ENCODE measurements at regions not wholly inside any gene's neighbourhood (a gene's known extent, or its start where the extent isn't known, plus 50 kb on each side); places are given as distances from the start of the nearest gene placed in this dataset.

DNA sequence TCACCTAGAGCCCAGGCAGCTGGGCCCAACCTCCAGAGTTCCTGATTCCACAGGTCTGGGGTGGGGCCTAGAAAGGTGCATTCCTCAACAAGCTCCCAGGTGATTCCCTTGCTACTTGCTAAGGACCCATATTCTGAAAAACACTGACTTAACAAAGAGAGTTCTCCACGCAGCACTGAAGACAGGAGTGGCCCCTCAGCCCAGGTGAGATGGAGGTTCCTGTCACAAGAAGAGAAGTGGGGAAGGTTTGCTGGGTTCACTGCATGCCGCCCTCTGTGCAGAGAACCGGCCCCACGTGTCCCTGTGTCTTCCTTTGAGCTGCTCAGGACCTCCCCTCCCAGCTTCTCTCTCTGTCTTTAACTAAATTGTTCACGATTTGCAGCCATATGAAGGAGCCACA, 201.4 kb upstream of the DDX18 start:
- Histone ChIP-seq H3K9ac (ENCODE audit: low read length) (no peak overlapping the region), H3K9me3 (ENCODE audit: insufficient read depth, low read length) (no peaks in the 10 kb centered on the region), H3K4me2 (ENCODE audit: low read depth, low read length, poor library complexity, severe bottlenecking) (no peak overlapping the region), H2AFZ (ENCODE audit: low read depth, low read length, severe bottlenecking) (no peak overlapping the region), H3K79me2 (ENCODE audit: insufficient read depth, low read length) (no peaks in the 10 kb centered on the region), H4K20me1 (ENCODE audit: low read depth, low read length) (no peaks in the 10 kb centered on the region), H3K36me3 (ENCODE audit: low read length) (no peaks in the 10 kb centered on the region), H3K9me2 (replicated peaks; ENCODE audit: insufficient read depth, low read length) (no peaks in the 10 kb centered on the region), H3K27me3 (ENCODE audit: low read length) (no peaks in the 10 kb centered on the region), H3K27ac (ENCODE audit: low read depth, low read length) (no peak overlapping the region), H3F3A (ENCODE audit: insufficient read depth) (no peaks in the 10 kb centered on the region), H3K4me3 (ENCODE audit: insufficient read depth, low read length, poor library complexity, severe bottlenecking) (no peak overlapping the region)
- TF ChIP-seq EZH2phosphoT487 (conservative IDR thresholded peaks at IDR 0.05; ENCODE audit: low read length): no peak
- TF ChIP-seq, protein P1, sequence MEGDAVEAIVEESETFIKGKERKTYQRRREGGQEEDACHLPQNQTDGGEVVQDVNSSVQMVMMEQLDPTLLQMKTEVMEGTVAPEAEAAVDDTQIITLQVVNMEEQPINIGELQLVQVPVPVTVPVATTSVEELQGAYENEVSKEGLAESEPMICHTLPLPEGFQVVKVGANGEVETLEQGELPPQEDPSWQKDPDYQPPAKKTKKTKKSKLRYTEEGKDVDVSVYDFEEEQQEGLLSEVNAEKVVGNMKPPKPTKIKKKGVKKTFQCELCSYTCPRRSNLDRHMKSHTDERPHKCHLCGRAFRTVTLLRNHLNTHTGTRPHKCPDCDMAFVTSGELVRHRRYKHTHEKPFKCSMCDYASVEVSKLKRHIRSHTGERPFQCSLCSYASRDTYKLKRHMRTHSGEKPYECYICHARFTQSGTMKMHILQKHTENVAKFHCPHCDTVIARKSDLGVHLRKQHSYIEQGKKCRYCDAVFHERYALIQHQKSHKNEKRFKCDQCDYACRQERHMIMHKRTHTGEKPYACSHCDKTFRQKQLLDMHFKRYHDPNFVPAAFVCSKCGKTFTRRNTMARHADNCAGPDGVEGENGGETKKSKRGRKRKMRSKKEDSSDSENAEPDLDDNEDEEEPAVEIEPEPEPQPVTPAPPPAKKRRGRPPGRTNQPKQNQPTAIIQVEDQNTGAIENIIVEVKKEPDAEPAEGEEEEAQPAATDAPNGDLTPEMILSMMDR (IDR thresholded peaks at IDR 0.05; ENCODE audit: insufficient read depth, low read length, poor library complexity, severe bottlenecking): no peak

DNA sequence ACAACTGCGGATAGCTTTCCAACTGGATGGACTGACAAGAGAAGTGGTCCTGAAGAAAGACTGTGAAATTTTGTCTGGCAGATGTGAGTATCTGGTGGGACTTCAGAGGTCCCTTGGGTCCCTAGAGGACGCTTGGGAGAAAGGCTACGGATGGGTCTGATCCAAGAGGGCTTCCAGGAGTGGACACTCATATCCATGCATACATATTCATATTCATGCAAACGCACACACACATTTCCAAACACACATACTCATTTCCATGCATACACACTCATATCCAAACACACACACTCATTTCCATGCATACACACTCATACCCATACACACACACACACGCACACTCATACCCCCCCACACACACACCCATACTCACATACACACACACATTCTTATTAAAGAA, 200.2 kb upstream of the DDX18 start:
- TF ChIP-seq EZH2phosphoT487 (conservative IDR thresholded peaks at IDR 0.05; ENCODE audit: low read length): no peak
- TF ChIP-seq, protein P1 (IDR thresholded peaks at IDR 0.05; ENCODE audit: insufficient read depth, low read length, poor library complexity, severe bottlenecking): no peak
- H3K4me2 ChIP-seq (ENCODE audit: low read depth, low read length, poor library complexity, severe bottlenecking): no peak overlapping the region
- H3K27me3 ChIP-seq (ENCODE audit: low read length): no peaks in the 10 kb centered on the region

DNA sequence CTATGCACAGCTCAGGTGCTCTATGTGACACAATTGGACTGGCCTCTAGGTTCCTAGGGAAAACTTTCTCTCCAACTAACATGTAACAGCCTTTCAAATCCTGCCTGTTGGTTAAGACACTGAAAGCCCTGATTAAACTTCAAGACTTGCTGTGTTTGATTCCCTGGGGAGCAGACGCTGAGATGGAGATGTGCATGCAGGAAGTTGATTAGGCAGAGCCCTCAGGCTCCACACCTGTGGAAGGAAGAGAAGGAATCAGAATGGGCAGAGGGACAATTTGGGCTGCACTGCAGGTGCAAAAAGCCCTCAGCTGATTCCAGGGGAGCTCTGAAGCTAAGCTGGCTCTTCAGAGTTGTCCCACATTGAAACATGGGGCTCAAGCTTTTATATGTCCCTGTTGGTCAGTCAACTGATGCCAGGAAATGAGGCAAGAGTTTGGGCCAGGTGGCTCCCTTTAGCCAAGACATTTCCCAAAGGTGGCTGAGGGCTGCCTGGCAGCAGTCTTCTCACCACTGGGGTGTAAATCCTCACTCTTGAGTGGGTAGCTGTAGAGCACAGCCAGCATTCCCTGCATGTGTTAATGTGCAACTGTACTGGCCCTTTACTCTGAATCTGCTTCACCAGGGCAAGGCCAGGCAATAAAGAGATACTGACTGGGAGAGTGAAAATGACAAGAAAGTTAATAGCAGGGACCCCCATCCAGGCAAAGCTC, 199.5 kb upstream of the DDX18 start:
- no peaks in the 10 kb centered on the region for H3F3A ChIP-seq (ENCODE audit: insufficient read depth)
- no peaks in the 10 kb centered on the region for H3K27me3 ChIP-seq (ENCODE audit: low read length)
- no peak for TF ChIP-seq EZH2phosphoT487 (conservative IDR thresholded peaks at IDR 0.05; ENCODE audit: low read length)
- TF ChIP-seq, protein P1 (IDR thresholded peaks at IDR 0.05; ENCODE audit: insufficient read depth, low read length, poor library complexity, severe bottlenecking): no peak
- no peaks in the 10 kb centered on the region for H3K79me2 ChIP-seq (ENCODE audit: insufficient read depth, low read length)
- H3K9me2 ChIP-seq (replicated peaks; ENCODE audit: insufficient read depth, low read length): no peaks in the 10 kb centered on the region
- no peak overlapping the region for H3K4me2 ChIP-seq (ENCODE audit: low read depth, low read length, poor library complexity, severe bottlenecking)
- H3K4me3 ChIP-seq (ENCODE audit: insufficient read depth, low read length, poor library complexity, severe bottlenecking): no peak overlapping the region
- no peak overlapping the region for H2AFZ ChIP-seq (ENCODE audit: low read depth, low read length, severe bottlenecking)
- no peak overlapping the region for H3K27ac ChIP-seq (ENCODE audit: low read depth, low read length)
- no peak overlapping the region for H3K9ac ChIP-seq (ENCODE audit: low read length)
- H3K36me3 ChIP-seq (ENCODE audit: low read length): no peaks in the 10 kb centered on the region
- H4K20me1 ChIP-seq (ENCODE audit: low read depth, low read length): no peaks in the 10 kb centered on the region
- no peaks in the 10 kb centered on the region for H3K9me3 ChIP-seq (ENCODE audit: insufficient read depth, low read length)

More for the DNA sequence above, 200.2 kb upstream of the DDX18 start:
- Histone ChIP-seq H3F3A (ENCODE audit: insufficient read depth) (no peaks in the 10 kb centered on the region), H3K9me2 (replicated peaks; ENCODE audit: insufficient read depth, low read length) (no peaks in the 10 kb centered on the region), H4K20me1 (ENCODE audit: low read depth, low read length) (no peaks in the 10 kb centered on the region), H3K27ac (ENCODE audit: low read depth, low read length) (no peak overlapping the region), H3K36me3 (ENCODE audit: low read length) (no peaks in the 10 kb centered on the region), H3K79me2 (ENCODE audit: insufficient read depth, low read length) (no peaks in the 10 kb centered on the region), H3K9ac (ENCODE audit: low read length) (no peak overlapping the region), H3K4me3 (ENCODE audit: insufficient read depth, low read length, poor library complexity, severe bottlenecking) (no peak overlapping the region), H2AFZ (ENCODE audit: low read depth, low read length, severe bottlenecking) (no peak overlapping the region), H3K9me3 (ENCODE audit: insufficient read depth, low read length) (no peaks in the 10 kb centered on the region)
